ENCODE measurements at regions not wholly inside any gene's neighbourhood (a gene's known extent, or its start where the extent isn't known, plus 50 kb on each side); places are given as distances from the start of the nearest gene placed in this dataset.

- in situ Hi-C loops (cut with HindIII; ENCODE audit: low sequenced_read_pairs) = no loop called here
- no peak for TF ChIP-seq CTCF (IDR thresholded peaks at IDR 0.05; ENCODE audit: low read depth, low read length, missing control alignments)
- no peak for DNase-seq (ENCODE audit: low read depth)
- H3K4me3 ChIP-seq (ENCODE audit: low read depth, low read length) = no peak overlapping the region
Measured at GRCh38 chr21:27043377-27043776, 76.5 kb upstream of the ADAMTS5 start.

- in situ Hi-C loops (cut with HindIII; ENCODE audit: low sequenced_read_pairs) = no loop called here
- no peak overlapping the region for H3K4me3 ChIP-seq (ENCODE audit: low read depth, low read length)
- DNase-seq (ENCODE audit: low read depth) = no peak
- no peak for TF ChIP-seq CTCF (IDR thresholded peaks at IDR 0.05; ENCODE audit: low read depth, low read length, missing control alignments)
Measured at GRCh38 chr21:27040738-27041469, 74.0 kb upstream of the ADAMTS5 start.

GRCh38 chr21:27036736-27037301, 69.9 kb upstream of the ADAMTS5 start:
- in situ Hi-C loops (cut with HindIII; ENCODE audit: low sequenced_read_pairs) = no loop called here

GRCh38 chr21:27035791-27036190, 68.9 kb upstream of the ADAMTS5 start:
- DNase-seq (ENCODE audit: low read depth) = no peak
- TF ChIP-seq CTCF (IDR thresholded peaks at IDR 0.05; ENCODE audit: low read depth, low read length, missing control alignments) = no peak
- in situ Hi-C loops (cut with HindIII; ENCODE audit: low sequenced_read_pairs) = no loop called here
- no peak overlapping the region for H3K4me3 ChIP-seq (ENCODE audit: low read depth, low read length)

More at GRCh38 chr21:27036736-27037301, 69.9 kb upstream of the ADAMTS5 start:
- no peak for DNase-seq (ENCODE audit: low read depth)
- TF ChIP-seq CTCF (IDR thresholded peaks at IDR 0.05; ENCODE audit: low read depth, low read length, missing control alignments) = no peak
- H3K4me3 ChIP-seq (ENCODE audit: low read depth, low read length) = no peak overlapping the region

GRCh38 chr21:27034796-27035195, 67.9 kb upstream of the ADAMTS5 start:
- no peak for DNase-seq (ENCODE audit: low read depth)
- no peak overlapping the region for H3K4me3 ChIP-seq (ENCODE audit: low read depth, low read length)
- in situ Hi-C loops (cut with HindIII; ENCODE audit: low sequenced_read_pairs) = no loop called here
- TF ChIP-seq CTCF (IDR thresholded peaks at IDR 0.05; ENCODE audit: low read depth, low read length, missing control alignments) = no peak

- H3K4me3 ChIP-seq (ENCODE audit: low read depth, low read length) = no peak overlapping the region
- no peak for DNase-seq (ENCODE audit: low read depth)
- in situ Hi-C loops (cut with HindIII; ENCODE audit: low sequenced_read_pairs) = no loop called here
- no peak for TF ChIP-seq CTCF (IDR thresholded peaks at IDR 0.05; ENCODE audit: low read depth, low read length, missing control alignments)
Measured at GRCh38 chr21:27033471-27033870, 66.6 kb upstream of the ADAMTS5 start.

Data from astrocyte of the cerebellum (primary cell).